Liver (tissue), 3 donors: ENCODE measurements at regions not wholly inside any gene's neighbourhood (a gene's known extent, or its start where the extent isn't known, plus 50 kb on each side); places are given as distances from the start of the nearest gene placed in this dataset.

Experiments used
- ATF3 ChIP-seq: IDR thresholded peaks from 2 replicates; pipeline ENCODE4 v1.6.1; 2016; ENCODE audit warnings: antibody characterized with exemption
- CTCF ChIP-seq: fragments of 150-350 bp; IDR thresholded peaks from 2 replicates; pipeline ENCODE4 v1.5.1; 2017; ENCODE audit warnings: improper control_type of control experiment, low read depth, low read length; ENCODE audit not compliant: missing input control
- EGR1 ChIP-seq, 2 donors: IDR thresholded peaks; 2 replicates each; pipeline ENCODE4 v1.6.1; 2016 to 2018; ENCODE audit warnings: antibody characterized with exemption in 2 of 2, low read depth in 2 of 2
- FOXA1 ChIP-seq: IDR thresholded peaks from 2 replicates; pipeline ENCODE4 v1.6.1; 2016; ENCODE audit warnings: antibody characterized with exemption
- FOXA2 ChIP-seq: IDR thresholded peaks from 2 replicates; pipeline ENCODE4 v1.6.1; 2016; ENCODE audit warnings: antibody characterized with exemption
- JUND ChIP-seq, 2 donors: IDR thresholded peaks; 2 replicates each; pipeline ENCODE4 v1.6.1; 2016; ENCODE audit warnings: antibody characterized with exemption in 2 of 2
- RAD21 ChIP-seq, 2 donors: IDR thresholded peaks; 2 replicates each; pipeline ENCODE4 v1.6.1; 2016; ENCODE audit warnings: antibody characterized with exemption in 2 of 2, mild to moderate bottlenecking in 2 of 2
- TAF1 ChIP-seq: conservative IDR thresholded peaks from 2 replicates; pipeline ENCODE4 v1.6.1; 2016; ENCODE audit warnings: antibody characterized with exemption, mild to moderate bottlenecking
- YY1 ChIP-seq: IDR thresholded peaks from 2 replicates; pipeline ENCODE4 v1.6.1; 2016; ENCODE audit warnings: antibody characterized with exemption, mild to moderate bottlenecking
- TF ChIP-seq, protein P1 (sequence below): IDR thresholded peaks from 2 replicates; pipeline ENCODE4 v1.6.1; 2016; ENCODE audit warnings: antibody characterized with exemption
- TF ChIP-seq, protein P2 (sequence below): IDR thresholded peaks from 2 replicates; pipeline ENCODE4 v1.6.1; 2016; ENCODE audit warnings: antibody characterized with exemption, mild to moderate bottlenecking
- donor health status: healthy.
- donor health status: healthy.

- TF ChIP-seq CTCF (no peak), YY1 (no peak), RAD21 (IDR thresholded peaks at IDR 0.05) (no peak), TAF1 (no peak), FOXA1 (no peak), ATF3 (no peak), FOXA2 (no peak), JUND (IDR thresholded peaks at IDR 0.05) (no peak), EGR1 (IDR thresholded peaks at IDR 0.05; ENCODE audit: low read depth in 2 of 2) (no peak)
- TF ChIP-seq, protein P1, sequence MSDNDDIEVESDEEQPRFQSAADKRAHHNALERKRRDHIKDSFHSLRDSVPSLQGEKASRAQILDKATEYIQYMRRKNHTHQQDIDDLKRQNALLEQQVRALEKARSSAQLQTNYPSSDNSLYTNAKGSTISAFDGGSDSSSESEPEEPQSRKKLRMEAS = no peak
- TF ChIP-seq, protein P2, sequence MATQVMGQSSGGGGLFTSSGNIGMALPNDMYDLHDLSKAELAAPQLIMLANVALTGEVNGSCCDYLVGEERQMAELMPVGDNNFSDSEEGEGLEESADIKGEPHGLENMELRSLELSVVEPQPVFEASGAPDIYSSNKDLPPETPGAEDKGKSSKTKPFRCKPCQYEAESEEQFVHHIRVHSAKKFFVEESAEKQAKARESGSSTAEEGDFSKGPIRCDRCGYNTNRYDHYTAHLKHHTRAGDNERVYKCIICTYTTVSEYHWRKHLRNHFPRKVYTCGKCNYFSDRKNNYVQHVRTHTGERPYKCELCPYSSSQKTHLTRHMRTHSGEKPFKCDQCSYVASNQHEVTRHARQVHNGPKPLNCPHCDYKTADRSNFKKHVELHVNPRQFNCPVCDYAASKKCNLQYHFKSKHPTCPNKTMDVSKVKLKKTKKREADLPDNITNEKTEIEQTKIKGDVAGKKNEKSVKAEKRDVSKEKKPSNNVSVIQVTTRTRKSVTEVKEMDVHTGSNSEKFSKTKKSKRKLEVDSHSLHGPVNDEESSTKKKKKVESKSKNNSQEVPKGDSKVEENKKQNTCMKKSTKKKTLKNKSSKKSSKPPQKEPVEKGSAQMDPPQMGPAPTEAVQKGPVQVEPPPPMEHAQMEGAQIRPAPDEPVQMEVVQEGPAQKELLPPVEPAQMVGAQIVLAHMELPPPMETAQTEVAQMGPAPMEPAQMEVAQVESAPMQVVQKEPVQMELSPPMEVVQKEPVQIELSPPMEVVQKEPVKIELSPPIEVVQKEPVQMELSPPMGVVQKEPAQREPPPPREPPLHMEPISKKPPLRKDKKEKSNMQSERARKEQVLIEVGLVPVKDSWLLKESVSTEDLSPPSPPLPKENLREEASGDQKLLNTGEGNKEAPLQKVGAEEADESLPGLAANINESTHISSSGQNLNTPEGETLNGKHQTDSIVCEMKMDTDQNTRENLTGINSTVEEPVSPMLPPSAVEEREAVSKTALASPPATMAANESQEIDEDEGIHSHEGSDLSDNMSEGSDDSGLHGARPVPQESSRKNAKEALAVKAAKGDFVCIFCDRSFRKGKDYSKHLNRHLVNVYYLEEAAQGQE = no peak
These were observed 299.6 kb downstream of the FAM170A start for GRCh38 chr5:119928974-119929373.
